Left ventricle myocardium inferior (tissue), 1 donor: ENCODE measurements at regions not wholly inside any gene's neighbourhood (a gene's known extent, or its start where the extent isn't known, plus 50 kb on each side); places are given as distances from the start of the nearest gene placed in this dataset.

ENCODE experiments used
- DNase-seq: peaks from one replicate; pipeline ENCODE4 v3.0.0-alpha.2; 2020
- H3K27ac ChIP-seq: fragments of 200-600 bp; replicated peaks from 2 replicates; pipeline ENCODE4 v1.8.0; 2021
- H3K27me3 ChIP-seq: fragments of 200-600 bp; 2 replicates; pipeline ENCODE4 v1.8.0; 2021; ENCODE audit warnings: low read depth
- H3K36me3 ChIP-seq: fragments of 200-600 bp; 2 replicates; pipeline ENCODE4 v1.8.0; 2021
- H3K4me1 ChIP-seq: fragments of 200-600 bp; 2 replicates; pipeline ENCODE4 v1.8.0; 2021
- H3K4me3 ChIP-seq: fragments of 200-600 bp; 2 replicates; pipeline ENCODE4 v1.8.0; 2021; ENCODE audit warnings: mild to moderate bottlenecking, moderate library complexity
- H3K9me3 ChIP-seq: fragments of 200-600 bp; replicated peaks from 2 replicates; pipeline ENCODE4 v1.8.0; 2021
- intact Hi-C: fragments of 100-400 bp; cut with micrococcal nuclease; formaldehyde crosslinking; loops from one replicate; pipeline ENCODE4 v1.11.0; 2022
- TF ChIP-seq, protein P1 (sequence below): fragments of 200-600 bp; IDR thresholded peaks from 2 replicates; pipeline ENCODE4 v1.8.0; 2021; ENCODE audit warnings: antibody characterized with exemption, mild to moderate bottlenecking, borderline replicate concordance
- donor health status: DM: no; HTN: yes; CAD: no; lungs with severe emphysema.

DNA sequence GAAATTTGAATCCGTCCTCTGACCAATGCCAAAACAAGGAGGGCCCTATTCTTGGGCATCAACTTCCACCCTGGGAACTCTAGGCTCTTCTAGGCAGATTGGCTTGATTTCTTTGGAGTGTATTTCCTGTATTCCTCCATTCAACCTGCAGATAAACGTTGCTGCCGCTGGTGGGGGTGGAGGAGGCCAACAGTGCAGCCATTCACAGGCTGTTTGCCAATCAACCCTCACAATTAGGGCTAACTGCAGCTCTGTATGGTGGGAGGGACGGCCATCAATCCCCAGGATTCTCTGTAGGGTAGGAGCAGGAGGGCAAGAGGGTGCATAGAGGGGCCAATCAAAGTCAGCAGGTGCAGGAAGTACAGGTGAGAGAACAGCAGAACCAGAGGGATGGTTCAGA is 273.1 kb upstream of the PROX1 start:
- Histone ChIP-seq H3K9me3 (peaks cover 14% of the 10 kb centered on the region), H3K4me3 (no peak overlapping the region), H3K27me3 (peaks cover 36% of the 10 kb centered on the region), H3K27ac (no peak overlapping the region), H3K36me3 (no peaks in the 10 kb centered on the region), H3K4me1 (no peaks in the 10 kb centered on the region)
- intact Hi-C loops = no loop called here
- TF ChIP-seq, protein P1, sequence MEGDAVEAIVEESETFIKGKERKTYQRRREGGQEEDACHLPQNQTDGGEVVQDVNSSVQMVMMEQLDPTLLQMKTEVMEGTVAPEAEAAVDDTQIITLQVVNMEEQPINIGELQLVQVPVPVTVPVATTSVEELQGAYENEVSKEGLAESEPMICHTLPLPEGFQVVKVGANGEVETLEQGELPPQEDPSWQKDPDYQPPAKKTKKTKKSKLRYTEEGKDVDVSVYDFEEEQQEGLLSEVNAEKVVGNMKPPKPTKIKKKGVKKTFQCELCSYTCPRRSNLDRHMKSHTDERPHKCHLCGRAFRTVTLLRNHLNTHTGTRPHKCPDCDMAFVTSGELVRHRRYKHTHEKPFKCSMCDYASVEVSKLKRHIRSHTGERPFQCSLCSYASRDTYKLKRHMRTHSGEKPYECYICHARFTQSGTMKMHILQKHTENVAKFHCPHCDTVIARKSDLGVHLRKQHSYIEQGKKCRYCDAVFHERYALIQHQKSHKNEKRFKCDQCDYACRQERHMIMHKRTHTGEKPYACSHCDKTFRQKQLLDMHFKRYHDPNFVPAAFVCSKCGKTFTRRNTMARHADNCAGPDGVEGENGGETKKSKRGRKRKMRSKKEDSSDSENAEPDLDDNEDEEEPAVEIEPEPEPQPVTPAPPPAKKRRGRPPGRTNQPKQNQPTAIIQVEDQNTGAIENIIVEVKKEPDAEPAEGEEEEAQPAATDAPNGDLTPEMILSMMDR = no peak
- DNase-seq = no peak

DNA sequence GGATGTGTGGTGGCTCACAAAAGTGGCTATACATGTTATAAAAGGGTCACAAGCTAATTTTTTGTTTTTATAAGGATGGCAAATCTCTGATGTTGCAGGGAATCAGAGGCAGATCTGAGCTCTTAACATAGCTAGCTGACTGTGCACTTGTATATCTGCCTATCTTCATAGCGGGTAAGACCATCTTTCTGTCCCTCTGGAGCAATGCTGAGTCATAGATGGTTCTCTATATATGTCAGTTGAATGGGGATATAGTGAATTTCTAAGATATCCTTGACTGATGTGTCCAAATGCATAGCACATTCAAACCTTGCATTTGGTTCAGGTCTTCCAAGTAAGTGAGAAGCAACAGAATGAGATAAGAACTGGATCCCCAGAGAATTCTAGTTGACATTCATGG is 272.6 kb upstream of the PROX1 start:
- no peaks in the 10 kb centered on the region for H3K4me1 ChIP-seq
- TF ChIP-seq, protein P1 = no peak

DNA sequence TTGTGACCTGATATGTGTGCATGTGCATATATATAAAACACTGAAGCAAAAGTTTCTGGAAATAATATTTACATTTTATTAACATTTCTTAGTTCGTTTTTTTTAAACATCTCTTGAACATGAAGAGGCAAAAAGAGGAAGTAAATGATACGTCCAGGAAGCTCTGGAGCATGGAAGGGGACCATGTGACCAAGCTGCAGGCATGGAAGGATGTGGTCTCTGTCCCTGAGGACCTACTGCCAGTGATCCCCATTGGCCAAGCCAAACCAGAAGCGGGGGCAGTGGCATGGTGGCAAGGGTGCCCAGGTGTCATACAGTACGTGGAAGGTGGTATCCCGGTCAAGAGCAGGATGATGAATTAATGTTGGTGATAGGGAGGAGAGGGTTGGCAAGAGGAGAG is 268.3 kb upstream of the PROX1 start:
- H3K4me1 ChIP-seq = no peaks in the 10 kb centered on the region
- H3K27me3 ChIP-seq = peaks cover 26% of the 10 kb centered on the region
- intact Hi-C loops = no loop called here
- no peak overlapping the region for H3K27ac ChIP-seq
- H3K36me3 ChIP-seq = no peaks in the 10 kb centered on the region
- H3K9me3 ChIP-seq = no peaks in the 10 kb centered on the region
- TF ChIP-seq, protein P1 = no peak
- DNase-seq = no peak
- H3K4me3 ChIP-seq = no peak overlapping the region

More for the DNA sequence above, 272.6 kb upstream of the PROX1 start:
- no peak for DNase-seq
- intact Hi-C loops = no loop called here
- peaks cover 12% of the 10 kb centered on the region for H3K9me3 ChIP-seq
- H3K4me3 ChIP-seq = no peak overlapping the region
- H3K27me3 ChIP-seq = peaks cover 36% of the 10 kb centered on the region
- no peak overlapping the region for H3K27ac ChIP-seq
- H3K36me3 ChIP-seq = no peaks in the 10 kb centered on the region

DNA sequence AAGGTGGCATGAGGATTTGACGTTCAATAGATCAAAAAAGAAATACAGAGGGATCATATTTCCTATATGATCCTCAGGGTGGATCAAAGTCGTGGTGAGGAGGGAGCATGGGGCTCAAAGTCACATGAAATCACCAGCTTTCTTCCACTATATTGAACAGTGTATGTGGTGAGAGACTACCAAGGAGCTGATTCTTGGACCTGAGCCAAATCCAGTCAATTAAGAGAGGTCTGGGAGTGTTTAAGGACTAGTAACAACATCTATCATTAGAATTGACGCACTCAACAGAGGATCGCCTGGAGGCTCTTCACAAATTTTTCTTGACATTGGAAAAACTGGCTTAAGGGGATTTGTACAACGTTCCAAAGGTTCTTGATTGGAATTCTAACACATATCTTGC is 267.7 kb upstream of the PROX1 start:
- Histone ChIP-seq H3K27ac (no peak overlapping the region), H3K4me1 (peaks cover 5% of the 10 kb centered on the region), H3K27me3 (peaks cover 21% of the 10 kb centered on the region), H3K9me3 (no peaks in the 10 kb centered on the region), H3K4me3 (no peak overlapping the region), H3K36me3 (no peaks in the 10 kb centered on the region)
- intact Hi-C loops = no loop called here
- TF ChIP-seq, protein P1 = no peak
- DNase-seq = no peak

DNA sequence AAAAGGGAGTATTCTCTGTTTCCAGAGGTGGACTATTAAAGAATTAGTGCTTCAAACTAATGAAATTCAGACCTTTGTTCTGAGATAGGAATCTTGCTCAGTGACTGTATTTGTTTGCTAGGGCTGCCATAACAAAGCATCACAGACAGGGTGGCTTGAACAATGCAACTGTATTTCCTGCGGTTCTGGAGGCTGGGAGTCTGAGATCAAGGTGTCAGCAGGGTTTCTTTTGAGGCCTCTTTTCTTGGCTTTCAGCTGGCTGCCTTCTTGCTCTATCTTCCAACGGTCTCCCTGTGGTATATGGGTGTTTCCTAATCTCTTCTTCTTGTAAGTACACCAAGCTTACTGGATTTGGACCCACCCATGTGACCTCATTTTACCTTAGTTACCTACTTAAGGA is 264.6 kb upstream of the PROX1 start:
- H3K4me3 ChIP-seq = no peak overlapping the region
- H3K36me3 ChIP-seq = no peaks in the 10 kb centered on the region
- no peaks in the 10 kb centered on the region for H3K9me3 ChIP-seq
- no peak overlapping the region for H3K27ac ChIP-seq
- DNase-seq = no peak
- peaks cover 8% of the 10 kb centered on the region for H3K4me1 ChIP-seq
- TF ChIP-seq, protein P1 = no peak
- intact Hi-C loops = no loop called here
- peaks cover 11% of the 10 kb centered on the region for H3K27me3 ChIP-seq
